Calu3 (cell line): ENCODE measurements at regions not wholly inside any gene's neighbourhood (a gene's known extent, or its start where the extent isn't known, plus 50 kb on each side); places are given as distances from the start of the nearest gene placed in this dataset.

Experiments
- BruUV-seq: library from RNA; stranded (reverse); fragments of 400-500 nt; replicated peaks from 2 replicates; lab custom pipeline; 2021; lab: Mats Ljungman, UMichigan
- CTCF ChIA-PET: fragments of 300-600 bp; sonication (Branson Sonifier 250); formaldehyde crosslinking; loops from one replicate; lab custom pipeline; 2022; ENCODE audit warnings: antibody characterized with exemption; lab: Charles Lee
- DNase-seq: peaks from one replicate; pipeline ENCODE4 v3.0.0; 2022
- H3K27ac Mint-ChIP-seq: one replicate; pipeline ENCODE4 v1.8.0; 2022; ENCODE audit warnings: mixed read lengths; ENCODE audit not compliant: unreplicated experiment
- H3K27me3 Mint-ChIP-seq: one replicate; pipeline ENCODE4 v1.8.0; 2022; ENCODE audit warnings: mixed read lengths; ENCODE audit not compliant: unreplicated experiment
- H3K36me3 Mint-ChIP-seq: one replicate; pipeline ENCODE4 v1.8.0; 2022; ENCODE audit warnings: mild to moderate bottlenecking, moderate library complexity, mixed read lengths; ENCODE audit not compliant: insufficient read depth, unreplicated experiment
- H3K4me1 Mint-ChIP-seq: one replicate; pipeline ENCODE4 v1.8.0; 2022; ENCODE audit warnings: mild to moderate bottlenecking, low read depth, mixed read lengths; ENCODE audit not compliant: unreplicated experiment
- H3K4me3 Mint-ChIP-seq: one replicate; pipeline ENCODE4 v1.8.0; 2022; ENCODE audit warnings: mild to moderate bottlenecking, low read depth, moderate library complexity, mixed read lengths; ENCODE audit not compliant: unreplicated experiment
- H3K9me3 Mint-ChIP-seq: one replicate; pipeline ENCODE4 v1.8.0; 2022; ENCODE audit warnings: low read depth, mixed read lengths; ENCODE audit not compliant: unreplicated experiment
- CTCF ChIP-seq: fragments of 200-600 bp; IDR thresholded peaks from one replicate; pipeline ENCODE4 v1.8.0; 2022; ENCODE audit warnings: antibody characterized with exemption; ENCODE audit not compliant: unreplicated experiment
- intact Hi-C: fragments of 100-400 bp; cut with micrococcal nuclease; formaldehyde crosslinking; loops from one replicate; pipeline ENCODE4 v1.10.0; 2022; ENCODE audit not compliant: unreplicated experiment

- Mint-ChIP-seq H3K4me1 (no peaks in the 10 kb centered on the region), H3K4me3 (no peak overlapping the region), H3K9me3 (peaks cover 30% of the 10 kb centered on the region), H3K27ac (no peak overlapping the region), H3K27me3 (no peaks in the 10 kb centered on the region), H3K36me3 (no peaks in the 10 kb centered on the region)
- intact Hi-C loops = no loop called here
- TF ChIP-seq CTCF = no peak
- CTCF ChIA-PET = no interaction called here
- no TSS peak for BruUV-seq
- no peak for DNase-seq
These were observed 773.2 kb downstream of the TBC1D22A start for GRCh38 chr22:47535681-47536080.

- H3K27ac Mint-ChIP-seq = no peak overlapping the region
- no peaks in the 10 kb centered on the region for H3K36me3 Mint-ChIP-seq
- CTCF ChIA-PET = no interaction called here
- no peak overlapping the region for H3K4me3 Mint-ChIP-seq
- DNase-seq = no peak
- intact Hi-C loops = no loop called here
- BruUV-seq = no TSS peak
- no peaks in the 10 kb centered on the region for H3K27me3 Mint-ChIP-seq
- no peaks in the 10 kb centered on the region for H3K4me1 Mint-ChIP-seq
- H3K9me3 Mint-ChIP-seq = peaks cover 30% of the 10 kb centered on the region
- TF ChIP-seq CTCF = no peak
These were observed 772.5 kb downstream of the TBC1D22A start for GRCh38 chr22:47534804-47535410.

- no peak for TF ChIP-seq CTCF
- CTCF ChIA-PET = no interaction called here
- H3K27me3 Mint-ChIP-seq = no peaks in the 10 kb centered on the region
- H3K9me3 Mint-ChIP-seq = peaks cover 27% of the 10 kb centered on the region
- H3K4me1 Mint-ChIP-seq = no peaks in the 10 kb centered on the region
- intact Hi-C loops = no loop called here
- DNase-seq = no peak
- no peak overlapping the region for H3K27ac Mint-ChIP-seq
- BruUV-seq = no TSS peak
- H3K36me3 Mint-ChIP-seq = no peaks in the 10 kb centered on the region
- H3K4me3 Mint-ChIP-seq = no peak overlapping the region
These were observed 771.7 kb downstream of the TBC1D22A start for GRCh38 chr22:47533961-47534803.

GRCh38 chr22:47517062-47517461, 754.6 kb downstream of the TBC1D22A start:
- intact Hi-C loops = no loop called here
- H3K9me3 Mint-ChIP-seq = peaks cover 6% of the 10 kb centered on the region
- TF ChIP-seq CTCF = no peak
- no peaks in the 10 kb centered on the region for H3K4me1 Mint-ChIP-seq
- no TSS peak for BruUV-seq
- DNase-seq = no peak
- H3K27ac Mint-ChIP-seq = no peak overlapping the region
- CTCF ChIA-PET = no interaction called here
- H3K36me3 Mint-ChIP-seq = no peaks in the 10 kb centered on the region
- H3K4me3 Mint-ChIP-seq = no peak overlapping the region
- H3K27me3 Mint-ChIP-seq = no peaks in the 10 kb centered on the region
